ENCODE measurements at regions not wholly inside any gene's neighbourhood (a gene's known extent, or its start where the extent isn't known, plus 50 kb on each side); places are given as distances from the start of the nearest gene placed in this dataset.
"Not testable (repeated sequence)": the region's sequence is repeated elsewhere in the genome, so short reads cannot be mapped to it uniquely, and the experiment has no call there.

DNA sequence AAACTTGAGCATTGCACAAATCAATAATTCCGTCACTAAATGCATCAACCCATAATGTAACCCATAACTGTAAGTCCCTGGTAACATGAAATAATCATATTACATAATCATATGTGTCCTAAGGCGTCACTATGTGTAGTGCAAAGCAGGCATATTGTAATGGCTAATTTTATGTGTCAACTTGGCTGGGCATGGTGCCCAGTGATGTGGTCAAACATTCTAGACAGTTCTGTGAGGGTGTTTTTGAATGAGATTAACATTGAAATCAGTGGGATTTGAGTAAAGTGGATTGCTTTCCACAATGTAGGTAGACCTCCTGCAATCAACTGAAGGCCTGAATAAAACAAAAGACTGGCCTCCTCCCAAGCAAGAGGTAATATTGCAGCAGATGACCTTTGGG is 794.4 kb upstream of the ACO1 start:
- Histone ChIP-seq H3K4me1 (ENCODE audit: low read length) (no peaks in the 10 kb centered on the region), H3K4me3 (ENCODE audit: low read length) (no peak overlapping the region), H4K20me1 (ENCODE audit: insufficient read depth, low read length) (no peaks in the 10 kb centered on the region), H3K27ac (ENCODE audit: low read length) (no peak overlapping the region), H3K27me3 (ENCODE audit: low read depth, low read length) (no peaks in the 10 kb centered on the region), H3K9me3 (ENCODE audit: insufficient read depth, low read length) (no peaks in the 10 kb centered on the region), H3K9ac (ENCODE audit: low read length) (no peak overlapping the region), H3K79me2 (ENCODE audit: low read length) (no peaks in the 10 kb centered on the region), H3K4me2 (ENCODE audit: low read length) (no peak overlapping the region), H2AFZ (ENCODE audit: low read depth, low read length) (peak overlapping the region; percentile 36; the same call in 1 of the 2 replicates), H3K36me3 (replicated peaks; ENCODE audit: low read depth, low read length) (no peaks in the 10 kb centered on the region)
- TF ChIP-seq, protein P1, sequence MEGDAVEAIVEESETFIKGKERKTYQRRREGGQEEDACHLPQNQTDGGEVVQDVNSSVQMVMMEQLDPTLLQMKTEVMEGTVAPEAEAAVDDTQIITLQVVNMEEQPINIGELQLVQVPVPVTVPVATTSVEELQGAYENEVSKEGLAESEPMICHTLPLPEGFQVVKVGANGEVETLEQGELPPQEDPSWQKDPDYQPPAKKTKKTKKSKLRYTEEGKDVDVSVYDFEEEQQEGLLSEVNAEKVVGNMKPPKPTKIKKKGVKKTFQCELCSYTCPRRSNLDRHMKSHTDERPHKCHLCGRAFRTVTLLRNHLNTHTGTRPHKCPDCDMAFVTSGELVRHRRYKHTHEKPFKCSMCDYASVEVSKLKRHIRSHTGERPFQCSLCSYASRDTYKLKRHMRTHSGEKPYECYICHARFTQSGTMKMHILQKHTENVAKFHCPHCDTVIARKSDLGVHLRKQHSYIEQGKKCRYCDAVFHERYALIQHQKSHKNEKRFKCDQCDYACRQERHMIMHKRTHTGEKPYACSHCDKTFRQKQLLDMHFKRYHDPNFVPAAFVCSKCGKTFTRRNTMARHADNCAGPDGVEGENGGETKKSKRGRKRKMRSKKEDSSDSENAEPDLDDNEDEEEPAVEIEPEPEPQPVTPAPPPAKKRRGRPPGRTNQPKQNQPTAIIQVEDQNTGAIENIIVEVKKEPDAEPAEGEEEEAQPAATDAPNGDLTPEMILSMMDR (IDR thresholded peaks at IDR 0.05; ENCODE audit: low read depth, low read length), result no peak
- no peak for TF ChIP-seq EZH2phosphoT487 (IDR thresholded peaks at IDR 0.05; ENCODE audit: low read depth)

DNA sequence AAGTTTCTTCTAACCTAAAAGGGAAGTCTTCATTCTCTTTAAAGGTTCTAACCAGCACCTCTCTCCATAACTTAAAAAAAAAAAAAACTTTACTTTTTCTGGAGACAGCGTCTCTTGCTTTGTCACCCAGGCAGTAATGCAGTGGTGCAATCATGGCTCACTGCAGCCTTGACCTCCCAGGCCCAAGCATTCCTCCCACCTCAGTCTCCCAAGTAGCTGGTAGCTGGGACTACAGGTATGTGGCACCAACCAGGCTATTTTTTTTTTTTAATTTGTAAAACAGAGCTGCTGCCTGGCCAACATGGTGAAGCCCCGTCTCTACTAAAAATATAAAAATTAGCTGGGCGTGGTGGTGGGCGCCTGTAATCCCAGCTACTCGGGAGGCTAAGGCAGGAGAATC is 787.4 kb upstream of the ACO1 start:
- not testable (repeated sequence) for H3K4me2 ChIP-seq (ENCODE audit: low read length); H3K36me3 ChIP-seq (replicated peaks; ENCODE audit: low read depth, low read length); H2AFZ ChIP-seq (ENCODE audit: low read depth, low read length); H3K9ac ChIP-seq (ENCODE audit: low read length); H3K27me3 ChIP-seq (ENCODE audit: low read depth, low read length); H3K9me3 ChIP-seq (ENCODE audit: insufficient read depth, low read length); H3K79me2 ChIP-seq (ENCODE audit: low read length); H4K20me1 ChIP-seq (ENCODE audit: insufficient read depth, low read length); H3K4me3 ChIP-seq (ENCODE audit: low read length); H3K27ac ChIP-seq (ENCODE audit: low read length)
- peaks cover 37% of the 10 kb centered on the region for H3K4me1 ChIP-seq (ENCODE audit: low read length)

DNA sequence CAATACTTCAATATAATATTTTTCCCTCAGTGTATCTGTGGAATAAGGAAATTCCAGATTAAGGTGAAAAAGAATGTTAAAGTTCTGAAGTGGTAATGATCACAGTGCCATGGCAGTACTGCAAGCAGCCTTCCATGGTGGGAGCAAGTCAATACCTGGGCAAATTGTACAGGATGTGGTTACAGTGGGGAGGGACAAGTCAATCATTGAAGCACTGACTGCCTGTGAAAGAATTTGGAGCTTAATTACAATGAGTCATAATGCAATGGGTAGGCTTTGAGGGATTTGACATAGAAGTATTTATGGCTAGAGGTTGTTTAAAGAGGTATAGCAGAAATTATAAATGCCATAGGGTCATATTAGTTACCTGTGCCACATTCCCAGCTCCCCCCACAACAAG is 786.5 kb upstream of the ACO1 start:
- Histone ChIP-seq H3K27ac (ENCODE audit: low read length) (no peak overlapping the region), H2AFZ (ENCODE audit: low read depth, low read length) (no peak overlapping the region), H3K79me2 (ENCODE audit: low read length) (no peaks in the 10 kb centered on the region), H4K20me1 (ENCODE audit: insufficient read depth, low read length) (no peaks in the 10 kb centered on the region), H3K4me1 (ENCODE audit: low read length) (peaks cover 41% of the 10 kb centered on the region), H3K9ac (ENCODE audit: low read length) (no peak overlapping the region), H3K9me3 (ENCODE audit: insufficient read depth, low read length) (no peaks in the 10 kb centered on the region), H3K27me3 (ENCODE audit: low read depth, low read length) (no peaks in the 10 kb centered on the region), H3K36me3 (replicated peaks; ENCODE audit: low read depth, low read length) (no peaks in the 10 kb centered on the region), H3K4me2 (ENCODE audit: low read length) (no peak overlapping the region), H3K4me3 (ENCODE audit: low read length) (no peak overlapping the region)
- no peak for TF ChIP-seq EZH2phosphoT487 (IDR thresholded peaks at IDR 0.05; ENCODE audit: low read depth)
- TF ChIP-seq, protein P1 (IDR thresholded peaks at IDR 0.05; ENCODE audit: low read depth, low read length), result no peak

DNA sequence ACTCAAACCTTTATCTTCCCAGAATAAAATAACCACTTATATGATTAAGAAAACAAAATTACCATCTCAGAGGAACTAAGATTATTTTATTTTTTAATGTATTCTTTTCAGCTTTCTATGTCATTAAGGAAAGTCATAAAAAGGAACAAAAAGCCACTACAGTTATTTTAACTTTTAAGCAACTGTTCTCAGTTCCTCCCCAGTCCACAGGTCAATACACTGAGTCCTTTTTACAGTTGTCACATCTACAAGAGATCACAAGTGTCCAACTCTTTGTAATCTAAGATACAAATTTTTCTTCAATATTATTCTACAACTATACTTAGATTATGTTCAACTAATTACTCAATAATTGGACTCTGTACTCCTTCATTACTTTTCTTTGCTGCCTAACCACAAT is 782.8 kb upstream of the ACO1 start:
- H3K36me3 ChIP-seq (replicated peaks; ENCODE audit: low read depth, low read length), result no peaks in the 10 kb centered on the region
- TF ChIP-seq EZH2phosphoT487 (IDR thresholded peaks at IDR 0.05; ENCODE audit: low read depth), result no peak
- TF ChIP-seq, protein P1 (IDR thresholded peaks at IDR 0.05; ENCODE audit: low read depth, low read length), result no peak
- no peak overlapping the region for H3K9ac ChIP-seq (ENCODE audit: low read length)
- no peaks in the 10 kb centered on the region for H4K20me1 ChIP-seq (ENCODE audit: insufficient read depth, low read length)
- H3K27ac ChIP-seq (ENCODE audit: low read length), result peak overlapping the region; percentile 28
- no peak overlapping the region for H3K4me3 ChIP-seq (ENCODE audit: low read length)
- H3K79me2 ChIP-seq (ENCODE audit: low read length), result no peaks in the 10 kb centered on the region
- peak overlapping the region; percentile 37 for H3K4me2 ChIP-seq (ENCODE audit: low read length)
- no peak overlapping the region for H2AFZ ChIP-seq (ENCODE audit: low read depth, low read length)
- no peaks in the 10 kb centered on the region for H3K9me3 ChIP-seq (ENCODE audit: insufficient read depth, low read length)
- peaks cover 33% of the 10 kb centered on the region for H3K4me1 ChIP-seq (ENCODE audit: low read length)
- no peaks in the 10 kb centered on the region for H3K27me3 ChIP-seq (ENCODE audit: low read depth, low read length)

DNA sequence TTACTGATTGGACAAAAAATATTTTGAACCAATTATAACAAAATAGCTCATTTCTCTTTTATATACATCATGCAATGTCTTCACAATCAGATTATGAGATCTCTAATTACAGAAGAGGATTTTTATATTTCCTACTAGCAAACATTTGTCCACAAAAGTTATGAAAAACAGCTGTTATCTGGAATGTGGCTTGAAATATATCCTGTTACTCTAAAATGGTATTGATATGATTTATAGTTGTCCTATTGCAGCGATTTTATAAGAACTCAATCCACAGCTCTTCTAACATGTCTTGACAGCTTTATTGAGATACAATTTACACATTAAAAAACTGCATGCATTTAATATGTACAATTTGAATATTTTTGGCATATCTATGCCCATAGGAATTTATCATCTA is 779.9 kb upstream of the ACO1 start:
- no peak overlapping the region for H3K9ac ChIP-seq (ENCODE audit: low read length)
- no peaks in the 10 kb centered on the region for H3K9me3 ChIP-seq (ENCODE audit: insufficient read depth, low read length)
- H4K20me1 ChIP-seq (ENCODE audit: insufficient read depth, low read length), result no peaks in the 10 kb centered on the region
- no peaks in the 10 kb centered on the region for H3K36me3 ChIP-seq (replicated peaks; ENCODE audit: low read depth, low read length)
- peaks cover 20% of the 10 kb centered on the region for H3K4me1 ChIP-seq (ENCODE audit: low read length)
- H3K79me2 ChIP-seq (ENCODE audit: low read length), result no peaks in the 10 kb centered on the region
- no peak overlapping the region for H3K4me3 ChIP-seq (ENCODE audit: low read length)
- H3K27ac ChIP-seq (ENCODE audit: low read length), result no peak overlapping the region
- no peak for TF ChIP-seq EZH2phosphoT487 (IDR thresholded peaks at IDR 0.05; ENCODE audit: low read depth)
- TF ChIP-seq, protein P1 (IDR thresholded peaks at IDR 0.05; ENCODE audit: low read depth, low read length), result no peak
- no peaks in the 10 kb centered on the region for H3K27me3 ChIP-seq (ENCODE audit: low read depth, low read length)
- no peak overlapping the region for H2AFZ ChIP-seq (ENCODE audit: low read depth, low read length)
- no peak overlapping the region for H3K4me2 ChIP-seq (ENCODE audit: low read length)
